ENCODE measurements at regions not wholly inside any gene's neighbourhood (a gene's known extent, or its start where the extent isn't known, plus 50 kb on each side); places are given as distances from the start of the nearest gene placed in this dataset.

DNA sequence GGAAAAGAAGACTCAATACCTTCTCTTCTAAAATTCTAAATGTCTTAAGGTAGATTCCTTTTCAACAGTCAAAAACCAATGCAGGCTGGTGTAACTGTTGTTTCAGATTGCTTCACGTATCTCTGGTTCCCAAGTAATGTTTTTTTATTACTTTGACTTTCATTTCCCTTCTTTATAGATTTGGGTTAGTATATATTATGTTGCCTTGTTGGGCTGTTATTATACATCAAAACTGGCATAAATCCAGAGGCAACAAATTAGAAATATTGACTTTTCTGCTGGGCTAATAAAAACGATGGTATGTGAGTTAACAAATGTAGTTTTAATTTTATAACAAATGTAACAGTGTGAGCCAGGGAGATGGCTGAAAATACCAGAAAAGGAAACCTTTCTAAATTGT is 444.7 kb upstream of the TENM3 start:
- TF ChIP-seq CTCF (IDR thresholded peaks at IDR 0.05; ENCODE audit: borderline replicate concordance, extremely low read depth, low read length, poor library complexity, severe bottlenecking) (no peak), EZH2 (IDR thresholded peaks at IDR 0.05; ENCODE audit: borderline replicate concordance, low read depth, low read length, severe bottlenecking) (no peak)
